ENCODE measurements at regions not wholly inside any gene's neighbourhood (a gene's known extent, or its start where the extent isn't known, plus 50 kb on each side); places are given as distances from the start of the nearest gene placed in this dataset.

- H3K4me1 ChIP-seq (ENCODE audit: insufficient read depth, low read length), result no peaks in the 10 kb centered on the region
- no peak overlapping the region for H3K4me3 ChIP-seq (replicated peaks in 1 of 3; ENCODE audit: insufficient read depth in 1 of 3, low read depth in 2 of 3, low read length in 3 of 3)
- ATAC-seq (no peak), DNase-seq (ENCODE audit: low spot score) (no peak), FAIRE-seq (no peak)
- BruUV-seq (replicated peaks), result no TSS peak
- H3K27me3 ChIP-seq (ENCODE audit: control insufficient read depth in 1 of 2, insufficient read depth in 2 of 2, low read length in 2 of 2), result no peaks in the 10 kb centered on the region
- TF ChIP-seq ZNF274 (CRISPR knock-in tag; IDR thresholded peaks at IDR 0.05) (no peak), TAF15 (IDR thresholded peaks at IDR 0.05; ENCODE audit: low read depth, low read length, poor library complexity, severe bottlenecking) (no peak), ZSCAN12 (CRISPR knock-in tag; IDR thresholded peaks at IDR 0.05) (no peak), SATB2 (CRISPR knock-in tag; IDR thresholded peaks at IDR 0.05) (no peak), HOMEZ (CRISPR knock-in tag; IDR thresholded peaks at IDR 0.05; ENCODE audit: low read depth) (no peak), ATF7 (IDR thresholded peaks at IDR 0.05) (peak; percentile 99), ATF7 (CRISPR knock-in tag; IDR thresholded peaks at IDR 0.05) (no peak), FOXO1 (CRISPR knock-in tag; IDR thresholded peaks at IDR 0.05) (no peak), CREB1 (IDR thresholded peaks at IDR 0.05) (peak; percentile 90), CREB1 (CRISPR knock-in tag; IDR thresholded peaks at IDR 0.05) (no peak), AHR (CRISPR knock-in tag; IDR thresholded peaks at IDR 0.05) (no peak)
- H4K20me1 ChIP-seq (ENCODE audit: insufficient read depth, low read length), result no peaks in the 10 kb centered on the region
- no peak overlapping the region for H3K27ac ChIP-seq (ENCODE audit: extremely low read length, insufficient read depth, low read length)
- intact Hi-C loops (cut with micrococcal nuclease; ENCODE audit: unreplicated experiment) (no loop called here), in situ Hi-C loops (cut with HindIII; ENCODE audit: extremely low pct_ligation_motif_present, low pct_unique_long_range_greater_than_20kb) (loop anchor here (25.0 kb wide), 2 partner anchors 927 to 1277 kb away; no protein-coding TSS in a partner anchor)
- ChIA-PET CTCF (ENCODE audit: low intra/inter-chr PET ratio, low total read pairs) (no interaction called here), POLR2A (no interaction called here)
- H2AFZ ChIP-seq (ENCODE audit: low read length), result no peak overlapping the region
- 3% methylated on average over 4 of the region's 4 CpGs for WGBS (ENCODE audit: low lambda C conversion rate)
- no peak overlapping the region for H3K9ac ChIP-seq (ENCODE audit: insufficient read depth, low read depth, low read length)
- no peaks in the 10 kb centered on the region for H3K36me3 ChIP-seq (replicated peaks in 1 of 2; ENCODE audit: control insufficient read depth in 1 of 2, insufficient read depth in 2 of 2, low read length in 2 of 2)
- no peak overlapping the region for H3K4me2 ChIP-seq (ENCODE audit: low read depth, low read length)
- no peaks in the 10 kb centered on the region for H3K79me2 ChIP-seq (ENCODE audit: insufficient read depth, low read length)
- H3K9me3 ChIP-seq (ENCODE audit: low read length), result no peaks in the 10 kb centered on the region
Observed at GRCh38 chr3:176510097-176510496, 687.2 kb downstream of the TBL1XR1 start.
